MM.1S (cell line): ENCODE measurements at regions not wholly inside any gene's neighbourhood (a gene's known extent, or its start where the extent isn't known, plus 50 kb on each side); places are given as distances from the start of the nearest gene placed in this dataset.

Experiments
- CTCF ChIP-seq: fragments of 300-600 bp; sonication (generic); IDR thresholded peaks from 2 replicates; pipeline ENCODE4 v1.5.1; 2016; ENCODE audit warnings: antibody characterized with exemption, low read length, mixed read lengths
- EZH2 ChIP-seq: fragments of 300-600 bp; sonication (generic); optimal IDR thresholded peaks from 2 replicates; pipeline ENCODE3; 2017; ENCODE audit warnings: low read depth, mild to moderate bottlenecking, antibody characterized with exemption, low read length, mixed read lengths
- EZH2phosphoT487 ChIP-seq: fragments of 300-600 bp; sonication (generic); IDR thresholded peaks from 2 replicates; pipeline ENCODE4 v1.6.1; 2018; ENCODE audit warnings: antibody characterized with exemption, low read length

- no peak for TF ChIP-seq EZH2
- no peak for TF ChIP-seq CTCF
- no peak for TF ChIP-seq EZH2phosphoT487
Measured at GRCh38 chr2:380772-381171, 92.9 kb upstream of the ALKAL2 start.
